Body of pancreas (tissue), 4 donors: ENCODE measurements at regions not wholly inside any gene's neighbourhood (a gene's known extent, or its start where the extent isn't known, plus 50 kb on each side); places are given as distances from the start of the nearest gene placed in this dataset.

Source experiments
- CTCF ChIP-seq, 7 experiments: fragments of 450-650 bp in 4 of 7; fragments of 200-600 bp in 3 of 7; sonication (generic) in 3 of 7; IDR thresholded peaks; one replicate each; pipeline ENCODE4 v1.5.1; 2016 to 2019; ENCODE audit warnings: antibody characterized with exemption in 7 of 7
- POLR2A ChIP-seq, 3 donors: fragments of 450-650 bp; IDR thresholded peaks; one replicate each; pipeline ENCODE4 v1.6.1; 2016; ENCODE audit warnings: antibody characterized with exemption in 3 of 3, mild to moderate bottlenecking in 2 of 3

- TF ChIP-seq CTCF (IDR thresholded peaks at IDR 0.05) (no peak), POLR2A (IDR thresholded peaks at IDR 0.05) (no peak)
These were observed 394.7 kb upstream of the DACH1 start for GRCh38 chr13:72261732-72262131.
